ENCODE measurements at regions not wholly inside any gene's neighbourhood (a gene's known extent, or its start where the extent isn't known, plus 50 kb on each side); places are given as distances from the start of the nearest gene placed in this dataset.

- no peak for TF ChIP-seq POLR2A (IDR thresholded peaks at IDR 0.05)
- no peak for TF ChIP-seq CTCF (IDR thresholded peaks at IDR 0.05)
These were observed 61.0 kb downstream of the MRGPRX1 start for GRCh38 chr11:18878211-18878610.
